H1 (cell line): ENCODE measurements at regions not wholly inside any gene's neighbourhood (a gene's known extent, or its start where the extent isn't known, plus 50 kb on each side); places are given as distances from the start of the nearest gene placed in this dataset.

ENCODE experiments used
- BACH1 ChIP-seq: IDR thresholded peaks from 2 replicates; pipeline ENCODE4 v1.6.1; 2012; ENCODE audit warnings: low read length, improper control_type of control experiment
- BCL11A ChIP-seq, 2 experiments: IDR thresholded peaks; one replicate each; pipeline ENCODE4 v1.6.1; 2011; ENCODE audit warnings: low read depth in 2 of 2, low read length in 2 of 2, mild to moderate bottlenecking in 2 of 2
- EGR1 ChIP-seq: IDR thresholded peaks from 2 replicates; pipeline ENCODE4 v1.6.1; 2011; ENCODE audit warnings: low read depth, low read length, borderline replicate concordance
- RFX5 ChIP-seq: IDR thresholded peaks from 2 replicates; pipeline ENCODE4 v1.6.1; 2011; ENCODE audit warnings: low read depth, low read length, improper control_type of control experiment, borderline replicate concordance
- SAP30 ChIP-seq: fragments of 300-600 bp; sonication (generic); IDR thresholded peaks from 2 replicates; pipeline ENCODE4 v1.7.1; 2012; ENCODE audit warnings: low read length, moderate library complexity, mild to moderate bottlenecking, inconsistent platforms; ENCODE audit not compliant: insufficient read depth, insufficient replicate concordance
- SIX5 ChIP-seq: IDR thresholded peaks from 2 replicates; pipeline ENCODE4 v1.6.1; 2011; ENCODE audit warnings: mild to moderate bottlenecking, low read depth, low read length
- SP4 ChIP-seq: IDR thresholded peaks from 2 replicates; pipeline ENCODE4 v1.6.1; 2012; ENCODE audit warnings: low read length, inconsistent platforms
- TCF12 ChIP-seq: IDR thresholded peaks from 2 replicates; pipeline ENCODE4 v1.6.1; 2011; ENCODE audit warnings: low read depth, mild to moderate bottlenecking, low read length
- TF ChIP-seq, protein P1 (sequence below): fragments of 300-600 bp; sonication (generic); IDR thresholded peaks from 2 replicates; pipeline ENCODE4 v1.7.1; 2012; ENCODE audit warnings: low read length, moderate library complexity, mild to moderate bottlenecking, inconsistent platforms; ENCODE audit not compliant: insufficient replicate concordance
- TF ChIP-seq, protein P2 (sequence below): IDR thresholded peaks from 2 replicates; pipeline ENCODE4 v1.6.1; 2012; ENCODE audit warnings: inconsistent platforms
- TF ChIP-seq, protein P3 (sequence below): IDR thresholded peaks from 2 replicates; pipeline ENCODE4 v1.6.1; 2012; ENCODE audit warnings: inconsistent platforms

DNA sequence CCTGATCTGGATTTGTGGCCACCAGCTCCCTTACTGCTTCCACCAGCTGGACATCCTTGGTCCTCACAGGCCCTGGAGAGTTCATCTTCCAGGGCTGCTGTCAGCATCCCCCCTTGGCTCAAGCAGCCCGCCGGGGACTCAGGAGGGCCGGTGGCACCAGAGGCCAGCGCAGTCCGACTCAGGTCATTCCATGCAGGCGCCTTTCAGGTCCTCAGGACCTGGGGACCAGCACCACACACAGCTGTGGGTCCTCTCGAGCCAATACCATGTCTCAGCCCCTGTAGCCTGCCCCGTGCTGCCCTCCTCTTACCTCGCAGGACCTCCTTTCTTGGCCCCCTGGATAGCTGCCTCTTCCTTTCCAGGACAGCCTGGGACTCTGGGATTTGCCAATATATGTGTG is 145.5 kb downstream of the BMS1 start (continued):
- TF ChIP-seq, protein P1, sequence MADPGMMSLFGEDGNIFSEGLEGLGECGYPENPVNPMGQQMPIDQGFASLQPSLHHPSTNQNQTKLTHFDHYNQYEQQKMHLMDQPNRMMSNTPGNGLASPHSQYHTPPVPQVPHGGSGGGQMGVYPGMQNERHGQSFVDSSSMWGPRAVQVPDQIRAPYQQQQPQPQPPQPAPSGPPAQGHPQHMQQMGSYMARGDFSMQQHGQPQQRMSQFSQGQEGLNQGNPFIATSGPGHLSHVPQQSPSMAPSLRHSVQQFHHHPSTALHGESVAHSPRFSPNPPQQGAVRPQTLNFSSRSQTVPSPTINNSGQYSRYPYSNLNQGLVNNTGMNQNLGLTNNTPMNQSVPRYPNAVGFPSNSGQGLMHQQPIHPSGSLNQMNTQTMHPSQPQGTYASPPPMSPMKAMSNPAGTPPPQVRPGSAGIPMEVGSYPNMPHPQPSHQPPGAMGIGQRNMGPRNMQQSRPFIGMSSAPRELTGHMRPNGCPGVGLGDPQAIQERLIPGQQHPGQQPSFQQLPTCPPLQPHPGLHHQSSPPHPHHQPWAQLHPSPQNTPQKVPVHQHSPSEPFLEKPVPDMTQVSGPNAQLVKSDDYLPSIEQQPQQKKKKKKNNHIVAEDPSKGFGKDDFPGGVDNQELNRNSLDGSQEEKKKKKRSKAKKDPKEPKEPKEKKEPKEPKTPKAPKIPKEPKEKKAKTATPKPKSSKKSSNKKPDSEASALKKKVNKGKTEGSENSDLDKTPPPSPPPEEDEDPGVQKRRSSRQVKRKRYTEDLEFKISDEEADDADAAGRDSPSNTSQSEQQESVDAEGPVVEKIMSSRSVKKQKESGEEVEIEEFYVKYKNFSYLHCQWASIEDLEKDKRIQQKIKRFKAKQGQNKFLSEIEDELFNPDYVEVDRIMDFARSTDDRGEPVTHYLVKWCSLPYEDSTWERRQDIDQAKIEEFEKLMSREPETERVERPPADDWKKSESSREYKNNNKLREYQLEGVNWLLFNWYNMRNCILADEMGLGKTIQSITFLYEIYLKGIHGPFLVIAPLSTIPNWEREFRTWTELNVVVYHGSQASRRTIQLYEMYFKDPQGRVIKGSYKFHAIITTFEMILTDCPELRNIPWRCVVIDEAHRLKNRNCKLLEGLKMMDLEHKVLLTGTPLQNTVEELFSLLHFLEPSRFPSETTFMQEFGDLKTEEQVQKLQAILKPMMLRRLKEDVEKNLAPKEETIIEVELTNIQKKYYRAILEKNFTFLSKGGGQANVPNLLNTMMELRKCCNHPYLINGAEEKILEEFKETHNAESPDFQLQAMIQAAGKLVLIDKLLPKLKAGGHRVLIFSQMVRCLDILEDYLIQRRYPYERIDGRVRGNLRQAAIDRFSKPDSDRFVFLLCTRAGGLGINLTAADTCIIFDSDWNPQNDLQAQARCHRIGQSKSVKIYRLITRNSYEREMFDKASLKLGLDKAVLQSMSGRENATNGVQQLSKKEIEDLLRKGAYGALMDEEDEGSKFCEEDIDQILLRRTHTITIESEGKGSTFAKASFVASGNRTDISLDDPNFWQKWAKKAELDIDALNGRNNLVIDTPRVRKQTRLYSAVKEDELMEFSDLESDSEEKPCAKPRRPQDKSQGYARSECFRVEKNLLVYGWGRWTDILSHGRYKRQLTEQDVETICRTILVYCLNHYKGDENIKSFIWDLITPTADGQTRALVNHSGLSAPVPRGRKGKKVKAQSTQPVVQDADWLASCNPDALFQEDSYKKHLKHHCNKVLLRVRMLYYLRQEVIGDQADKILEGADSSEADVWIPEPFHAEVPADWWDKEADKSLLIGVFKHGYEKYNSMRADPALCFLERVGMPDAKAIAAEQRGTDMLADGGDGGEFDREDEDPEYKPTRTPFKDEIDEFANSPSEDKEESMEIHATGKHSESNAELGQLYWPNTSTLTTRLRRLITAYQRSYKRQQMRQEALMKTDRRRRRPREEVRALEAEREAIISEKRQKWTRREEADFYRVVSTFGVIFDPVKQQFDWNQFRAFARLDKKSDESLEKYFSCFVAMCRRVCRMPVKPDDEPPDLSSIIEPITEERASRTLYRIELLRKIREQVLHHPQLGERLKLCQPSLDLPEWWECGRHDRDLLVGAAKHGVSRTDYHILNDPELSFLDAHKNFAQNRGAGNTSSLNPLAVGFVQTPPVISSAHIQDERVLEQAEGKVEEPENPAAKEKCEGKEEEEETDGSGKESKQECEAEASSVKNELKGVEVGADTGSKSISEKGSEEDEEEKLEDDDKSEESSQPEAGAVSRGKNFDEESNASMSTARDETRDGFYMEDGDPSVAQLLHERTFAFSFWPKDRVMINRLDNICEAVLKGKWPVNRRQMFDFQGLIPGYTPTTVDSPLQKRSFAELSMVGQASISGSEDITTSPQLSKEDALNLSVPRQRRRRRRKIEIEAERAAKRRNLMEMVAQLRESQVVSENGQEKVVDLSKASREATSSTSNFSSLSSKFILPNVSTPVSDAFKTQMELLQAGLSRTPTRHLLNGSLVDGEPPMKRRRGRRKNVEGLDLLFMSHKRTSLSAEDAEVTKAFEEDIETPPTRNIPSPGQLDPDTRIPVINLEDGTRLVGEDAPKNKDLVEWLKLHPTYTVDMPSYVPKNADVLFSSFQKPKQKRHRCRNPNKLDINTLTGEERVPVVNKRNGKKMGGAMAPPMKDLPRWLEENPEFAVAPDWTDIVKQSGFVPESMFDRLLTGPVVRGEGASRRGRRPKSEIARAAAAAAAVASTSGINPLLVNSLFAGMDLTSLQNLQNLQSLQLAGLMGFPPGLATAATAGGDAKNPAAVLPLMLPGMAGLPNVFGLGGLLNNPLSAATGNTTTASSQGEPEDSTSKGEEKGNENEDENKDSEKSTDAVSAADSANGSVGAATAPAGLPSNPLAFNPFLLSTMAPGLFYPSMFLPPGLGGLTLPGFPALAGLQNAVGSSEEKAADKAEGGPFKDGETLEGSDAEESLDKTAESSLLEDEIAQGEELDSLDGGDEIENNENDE: no peak
- no peak for TF ChIP-seq BCL11A (IDR thresholded peaks at IDR 0.05; ENCODE audit: low read depth in 2 of 2, low read length in 2 of 2)
- TF ChIP-seq TCF12: no peak
- TF ChIP-seq RFX5: no peak
- TF ChIP-seq EGR1: no peak
- TF ChIP-seq, protein P2, sequence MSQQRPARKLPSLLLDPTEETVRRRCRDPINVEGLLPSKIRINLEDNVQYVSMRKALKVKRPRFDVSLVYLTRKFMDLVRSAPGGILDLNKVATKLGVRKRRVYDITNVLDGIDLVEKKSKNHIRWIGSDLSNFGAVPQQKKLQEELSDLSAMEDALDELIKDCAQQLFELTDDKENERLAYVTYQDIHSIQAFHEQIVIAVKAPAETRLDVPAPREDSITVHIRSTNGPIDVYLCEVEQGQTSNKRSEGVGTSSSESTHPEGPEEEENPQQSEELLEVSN: no peak
- TF ChIP-seq BACH1: no peak
- TF ChIP-seq, protein P3, sequence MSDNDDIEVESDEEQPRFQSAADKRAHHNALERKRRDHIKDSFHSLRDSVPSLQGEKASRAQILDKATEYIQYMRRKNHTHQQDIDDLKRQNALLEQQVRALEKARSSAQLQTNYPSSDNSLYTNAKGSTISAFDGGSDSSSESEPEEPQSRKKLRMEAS: no peak
- no peak for TF ChIP-seq SAP30
- no peak for TF ChIP-seq SIX5
- no peak for TF ChIP-seq SP4
